Endothelial cell of umbilical vein (primary cell): ENCODE measurements at regions not wholly inside any gene's neighbourhood (a gene's known extent, or its start where the extent isn't known, plus 50 kb on each side); places are given as distances from the start of the nearest gene placed in this dataset.

Experiments used
- EZH2 ChIP-seq: IDR thresholded peaks from 2 replicates; pipeline ENCODE4 v1.6.1; 2012; ENCODE audit warnings: borderline replicate concordance, low read depth, mild to moderate bottlenecking, moderate library complexity, low read length, inconsistent platforms; ENCODE audit not compliant: severe bottlenecking
- TF ChIP-seq, protein P1 (sequence below): IDR thresholded peaks from 2 replicates; pipeline ENCODE4 v1.6.1; 2011; ENCODE audit not compliant: insufficient read depth, insufficient read length
- TF ChIP-seq, protein P2 (sequence below), 2 donors: IDR thresholded peaks; 1 replicate in 1 of 2; 2 replicates in 1 of 2; pipeline ENCODE4 v1.5.1; 2011; ENCODE audit warnings: low read length in 2 of 2, mild to moderate bottlenecking in 2 of 2, moderate library complexity in 2 of 2, control low read depth in 1 of 2, inconsistent platforms in 1 of 2, low read depth in 1 of 2; ENCODE audit not compliant: insufficient read depth in 1 of 2; ENCODE audit errors: extremely low read depth in 1 of 2

- TF ChIP-seq, protein P1, sequence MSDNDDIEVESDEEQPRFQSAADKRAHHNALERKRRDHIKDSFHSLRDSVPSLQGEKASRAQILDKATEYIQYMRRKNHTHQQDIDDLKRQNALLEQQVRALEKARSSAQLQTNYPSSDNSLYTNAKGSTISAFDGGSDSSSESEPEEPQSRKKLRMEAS, result no peak
- TF ChIP-seq, protein P2, sequence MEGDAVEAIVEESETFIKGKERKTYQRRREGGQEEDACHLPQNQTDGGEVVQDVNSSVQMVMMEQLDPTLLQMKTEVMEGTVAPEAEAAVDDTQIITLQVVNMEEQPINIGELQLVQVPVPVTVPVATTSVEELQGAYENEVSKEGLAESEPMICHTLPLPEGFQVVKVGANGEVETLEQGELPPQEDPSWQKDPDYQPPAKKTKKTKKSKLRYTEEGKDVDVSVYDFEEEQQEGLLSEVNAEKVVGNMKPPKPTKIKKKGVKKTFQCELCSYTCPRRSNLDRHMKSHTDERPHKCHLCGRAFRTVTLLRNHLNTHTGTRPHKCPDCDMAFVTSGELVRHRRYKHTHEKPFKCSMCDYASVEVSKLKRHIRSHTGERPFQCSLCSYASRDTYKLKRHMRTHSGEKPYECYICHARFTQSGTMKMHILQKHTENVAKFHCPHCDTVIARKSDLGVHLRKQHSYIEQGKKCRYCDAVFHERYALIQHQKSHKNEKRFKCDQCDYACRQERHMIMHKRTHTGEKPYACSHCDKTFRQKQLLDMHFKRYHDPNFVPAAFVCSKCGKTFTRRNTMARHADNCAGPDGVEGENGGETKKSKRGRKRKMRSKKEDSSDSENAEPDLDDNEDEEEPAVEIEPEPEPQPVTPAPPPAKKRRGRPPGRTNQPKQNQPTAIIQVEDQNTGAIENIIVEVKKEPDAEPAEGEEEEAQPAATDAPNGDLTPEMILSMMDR (IDR thresholded peaks at IDR 0.05; ENCODE audit: extremely low read depth in 1 of 2, insufficient read depth in 1 of 2, low read depth in 1 of 2, low read length in 2 of 2), result no peak
- no peak for TF ChIP-seq EZH2
Observed at GRCh38 chr2:123688231-123688940, 336.7 kb upstream of the CNTNAP5 start.
